GM21381 (cell line): ENCODE measurements at regions not wholly inside any gene's neighbourhood (a gene's known extent, or its start where the extent isn't known, plus 50 kb on each side); places are given as distances from the start of the nearest gene placed in this dataset.
"Not testable (repeated sequence)": the region's sequence is repeated elsewhere in the genome, so short reads cannot be mapped to it uniquely, and the experiment has no call there.

Experiments
- ATAC-seq: cut with Tn5 transposase; IDR thresholded peaks from one replicate; pipeline ENCODE4 v1.9.1; 2021; ENCODE audit warnings: mild to moderate bottlenecking, moderate library complexity; ENCODE audit not compliant: unreplicated experiment

DNA sequence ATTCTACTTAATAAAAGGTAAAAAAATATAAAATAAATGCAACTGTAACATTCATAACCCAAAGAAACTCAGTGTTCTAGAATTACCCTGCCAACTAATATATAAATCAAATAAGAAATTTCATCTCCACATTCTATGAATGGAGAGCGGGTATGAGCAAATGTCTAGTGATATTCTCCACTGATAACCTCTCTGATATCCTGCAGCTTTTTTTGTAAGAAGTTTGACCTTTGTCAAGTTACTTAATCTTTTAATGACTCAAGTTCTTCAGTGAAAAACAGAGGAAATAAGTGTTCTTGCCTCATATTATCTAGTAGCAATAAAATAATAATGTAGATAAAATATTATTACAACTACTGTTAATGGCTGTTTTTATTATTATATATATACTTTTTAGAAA is 1275.6 kb upstream of the CDH9 start:
- ATAC-seq: no peak

DNA sequence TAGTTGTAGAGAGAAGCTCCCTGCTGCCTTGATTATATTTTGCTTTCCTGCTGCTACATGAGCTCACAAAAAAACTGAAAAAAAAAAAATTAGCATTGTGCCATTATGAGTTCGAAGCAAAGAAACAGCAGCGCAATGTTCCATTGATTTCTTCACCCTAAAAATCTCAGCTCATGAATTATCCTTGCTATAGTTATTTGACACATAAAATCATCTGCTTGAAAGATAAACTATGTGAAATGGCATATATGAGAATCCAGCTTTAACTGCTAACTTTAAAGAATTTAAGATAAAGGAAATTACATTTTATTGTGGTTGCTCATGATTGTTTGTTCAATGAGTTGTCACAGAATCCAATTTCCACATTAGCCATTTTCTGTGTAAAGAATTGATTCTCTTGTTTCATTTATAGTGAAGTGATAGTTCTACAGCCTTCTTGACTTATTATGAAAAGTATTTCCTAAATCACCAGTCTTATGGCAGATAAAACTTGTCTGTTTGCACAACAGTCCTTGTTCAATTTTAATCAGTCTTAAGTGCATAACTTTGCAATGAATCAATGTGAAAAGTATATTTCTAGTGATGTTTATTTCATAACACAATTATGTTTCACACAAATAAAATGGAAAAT is 1275.0 kb upstream of the CDH9 start:
- ATAC-seq: no peak

DNA sequence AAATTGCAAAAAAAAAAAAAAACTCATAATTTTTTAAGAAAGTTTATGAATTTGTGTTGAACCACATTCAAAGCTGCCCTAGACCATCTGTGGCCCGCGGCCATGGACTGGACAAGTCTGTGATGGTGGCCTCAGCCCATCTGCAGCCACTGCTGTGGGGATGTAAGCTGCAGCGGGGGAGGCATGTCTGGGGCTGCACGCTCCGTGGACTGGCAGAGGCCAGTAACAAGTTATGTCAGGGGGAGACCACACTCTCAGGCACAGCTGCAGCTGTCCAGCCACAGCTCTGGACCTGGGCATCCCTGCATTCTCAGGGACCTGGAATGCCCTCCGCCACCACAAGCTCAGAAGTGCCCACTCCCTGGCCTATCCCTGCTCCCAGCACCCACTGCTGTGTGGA is 1272.3 kb upstream of the CDH9 start:
- no peak for ATAC-seq

DNA sequence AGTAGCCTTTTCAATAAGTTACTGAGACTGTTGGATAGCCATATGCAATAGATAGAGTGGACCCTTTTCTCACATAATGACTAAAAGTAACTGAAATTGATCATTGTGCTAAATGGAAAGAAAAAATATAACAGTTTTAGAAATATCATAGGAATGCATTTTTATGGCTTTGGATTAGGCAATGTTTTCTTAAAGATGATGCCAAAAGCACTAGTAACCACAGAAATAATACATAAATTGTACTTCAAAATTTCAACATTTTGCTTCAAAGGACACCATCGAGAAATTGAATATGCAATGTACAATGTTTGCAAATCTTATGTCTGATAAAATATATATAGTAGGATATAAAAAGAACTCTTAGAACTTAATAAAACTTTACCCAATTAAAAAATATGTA is 1267.5 kb upstream of the CDH9 start:
- no peak for ATAC-seq

DNA sequence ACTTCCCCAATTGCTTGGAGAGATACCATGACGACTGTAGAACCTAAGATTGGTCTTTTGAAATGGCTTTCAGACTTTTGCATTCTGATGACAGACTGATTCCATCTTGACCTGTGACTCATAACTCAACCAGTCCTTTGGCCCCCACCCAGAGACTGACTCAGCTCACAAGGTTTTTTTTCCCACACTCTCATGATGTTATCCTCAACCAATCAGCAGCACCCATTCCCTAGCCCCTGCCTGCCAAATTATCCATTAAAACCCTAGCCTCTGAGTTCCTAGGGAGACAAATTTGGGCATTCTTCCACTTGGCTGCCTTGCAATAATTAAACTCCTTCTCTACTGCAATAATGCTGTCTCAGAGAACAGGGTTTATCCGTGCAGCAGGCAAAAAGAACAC is 1263.3 kb upstream of the CDH9 start:
- ATAC-seq: no peak

DNA sequence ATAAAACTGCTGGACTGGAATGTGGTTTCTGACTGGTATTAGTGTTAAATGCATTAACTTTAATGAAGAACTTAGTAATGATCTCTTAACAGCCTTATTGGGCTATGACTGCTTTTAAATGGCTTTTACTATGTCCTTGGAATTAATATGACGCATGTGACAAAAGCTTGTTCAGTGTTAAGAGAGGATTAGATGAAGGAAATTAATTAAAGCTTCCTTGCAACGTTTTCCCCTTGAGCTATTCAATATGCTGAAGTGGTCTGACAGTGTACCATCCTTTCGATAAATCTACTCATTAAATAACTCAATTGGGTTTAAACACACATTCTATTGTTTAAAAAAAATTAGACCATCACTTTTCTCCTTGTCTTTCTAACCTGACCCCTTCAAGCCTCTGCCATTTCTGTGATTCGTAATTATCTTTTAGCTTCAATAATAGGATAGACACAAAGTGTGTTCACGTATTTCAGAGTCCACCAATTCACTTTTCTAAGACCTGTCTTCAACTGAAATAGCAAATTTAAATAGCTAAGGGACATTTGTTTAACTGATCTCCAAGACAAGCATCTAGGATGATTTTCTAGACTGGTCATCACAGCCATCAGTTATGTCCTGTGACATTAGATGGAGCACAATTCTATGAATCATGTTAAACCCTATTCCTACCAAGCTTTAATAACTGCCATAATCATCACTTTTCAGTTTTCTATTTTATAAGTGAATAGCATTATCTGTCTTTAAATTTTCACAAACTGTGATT is 1258.0 kb upstream of the CDH9 start:
- no peak for ATAC-seq

DNA sequence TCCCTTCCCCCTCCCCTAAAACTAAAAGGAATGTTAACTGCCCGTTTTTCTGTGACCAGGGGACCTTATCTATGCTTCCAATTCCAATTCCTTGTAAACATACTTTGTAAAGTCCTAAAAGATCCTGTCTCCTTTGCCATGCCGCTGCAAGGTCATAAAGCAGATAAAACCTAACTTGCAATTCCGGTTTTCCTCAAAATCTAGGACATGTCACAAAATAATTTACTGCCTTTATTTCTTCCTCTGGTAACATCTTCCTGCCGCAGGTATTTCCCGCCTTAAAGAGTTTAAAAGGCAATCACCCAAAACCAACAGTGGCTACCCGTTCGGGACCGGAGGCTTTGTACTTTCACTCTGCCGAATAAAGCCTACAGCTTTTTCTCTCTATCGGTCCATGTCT is 1248.6 kb upstream of the CDH9 start:
- ATAC-seq: not testable (repeated sequence)

DNA sequence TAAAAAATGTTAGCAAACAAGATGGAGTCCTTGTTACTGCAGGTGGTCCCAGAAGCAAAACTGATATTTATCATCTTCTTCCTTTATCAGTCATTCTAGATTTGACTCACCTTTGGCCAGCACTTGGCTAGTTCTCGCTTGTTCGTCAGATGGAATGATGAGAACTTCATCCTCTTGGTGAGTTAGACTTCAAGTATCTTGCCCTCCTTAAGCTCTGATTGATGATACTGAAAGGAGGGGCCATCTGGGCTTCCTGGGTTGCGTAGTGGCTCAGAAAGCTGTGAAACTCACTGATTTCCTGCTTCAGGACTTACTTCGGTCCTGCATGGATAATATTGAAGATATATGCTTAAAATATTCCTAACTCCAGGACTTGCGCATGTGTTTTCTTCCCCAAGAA is 1248.2 kb upstream of the CDH9 start:
- ATAC-seq: no peak

DNA sequence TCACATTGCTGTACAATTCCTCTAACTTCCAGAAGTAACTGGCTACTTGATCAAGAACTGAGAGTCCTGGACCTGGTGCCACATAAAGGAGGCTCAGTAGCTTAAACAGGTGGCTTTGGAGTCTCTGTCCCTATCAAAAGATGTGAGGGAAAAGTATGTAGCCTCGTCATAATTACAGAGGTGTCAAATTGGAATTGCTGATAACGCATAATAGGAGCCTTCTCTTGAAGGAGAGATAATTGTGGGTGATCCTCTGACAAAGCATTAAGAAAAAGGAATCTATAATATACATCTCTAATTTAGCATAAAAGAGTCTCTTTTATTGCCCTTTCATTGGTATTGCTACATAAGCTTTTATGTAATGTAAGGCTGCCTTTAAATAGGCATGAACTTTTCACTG is 1246.4 kb upstream of the CDH9 start:
- no peak for ATAC-seq

DNA sequence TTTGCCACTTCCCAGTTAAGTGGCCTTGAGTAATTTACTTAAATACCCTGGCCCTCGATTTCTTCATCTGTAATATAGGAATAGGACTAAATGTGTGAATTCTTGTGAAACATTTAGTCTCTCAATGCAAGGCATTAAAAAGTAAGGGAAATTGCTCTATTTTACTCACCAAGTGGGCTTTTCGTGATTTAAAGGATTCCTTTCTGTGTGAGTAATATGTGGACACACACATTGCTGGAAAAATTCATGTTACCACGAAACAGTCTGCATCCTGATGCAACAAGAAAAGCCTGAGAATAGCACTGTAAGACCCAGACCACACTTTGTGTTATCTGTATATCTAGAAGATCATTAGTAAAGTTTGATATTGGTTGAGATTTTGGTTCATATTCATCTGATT is 1243.0 kb upstream of the CDH9 start:
- ATAC-seq: no peak

DNA sequence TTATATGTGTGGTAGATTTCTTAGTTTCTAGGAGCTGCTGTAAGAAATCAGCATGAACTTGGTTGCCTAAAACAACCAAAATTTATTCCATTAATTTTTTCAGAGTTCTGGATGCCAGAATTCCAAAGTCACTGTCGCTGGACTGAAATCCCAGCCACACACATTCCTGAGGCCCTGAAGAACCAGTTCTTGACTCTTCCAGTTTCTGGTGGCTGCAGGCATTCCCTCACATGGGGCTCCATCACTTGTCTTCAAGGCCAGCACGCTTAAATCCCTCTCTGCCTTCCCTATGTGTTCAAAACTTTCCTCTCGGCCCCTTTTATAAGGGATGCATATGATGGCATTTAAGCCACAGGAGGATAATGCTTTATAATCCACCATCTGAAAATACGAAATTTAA is 1237.5 kb upstream of the CDH9 start:
- no peak for ATAC-seq

DNA sequence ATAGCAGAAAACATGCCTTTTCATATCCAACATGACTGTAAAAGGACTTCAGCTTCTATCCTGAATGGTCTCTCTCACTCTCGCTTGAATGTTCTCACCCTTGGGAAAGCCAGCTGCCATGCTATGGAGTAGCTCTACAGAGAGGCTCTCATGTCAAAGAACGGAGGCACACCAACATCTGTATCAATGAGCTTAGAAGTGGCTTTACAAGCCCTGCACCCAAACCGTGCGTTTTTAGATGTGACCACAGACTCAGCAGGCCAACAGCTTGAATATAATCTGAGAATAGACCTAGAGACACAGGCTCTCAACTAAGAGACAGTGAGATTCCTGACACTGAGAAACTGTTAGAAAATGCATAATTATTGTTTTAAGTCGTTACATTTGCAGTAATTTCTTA is 1231.6 kb upstream of the CDH9 start:
- ATAC-seq: no peak

DNA sequence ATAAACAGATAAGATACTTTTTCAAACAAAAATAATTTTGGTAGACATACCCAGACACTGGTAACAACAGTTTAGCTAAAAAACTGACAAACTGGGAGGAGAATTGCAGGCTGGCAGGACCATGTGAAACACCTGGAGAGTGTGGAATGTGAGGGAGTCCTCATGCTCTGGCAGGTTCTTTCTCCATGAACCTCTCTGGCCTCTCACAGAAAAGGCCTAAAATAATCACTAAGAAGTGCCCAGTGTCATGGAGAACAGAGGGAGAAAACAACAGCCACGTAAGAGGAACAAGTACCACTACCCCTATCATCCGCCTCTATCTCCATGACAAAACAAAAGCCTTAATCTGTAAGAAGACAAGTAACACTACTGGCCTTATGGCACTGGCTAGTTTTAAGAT is 1227.5 kb upstream of the CDH9 start:
- ATAC-seq: no peak

DNA sequence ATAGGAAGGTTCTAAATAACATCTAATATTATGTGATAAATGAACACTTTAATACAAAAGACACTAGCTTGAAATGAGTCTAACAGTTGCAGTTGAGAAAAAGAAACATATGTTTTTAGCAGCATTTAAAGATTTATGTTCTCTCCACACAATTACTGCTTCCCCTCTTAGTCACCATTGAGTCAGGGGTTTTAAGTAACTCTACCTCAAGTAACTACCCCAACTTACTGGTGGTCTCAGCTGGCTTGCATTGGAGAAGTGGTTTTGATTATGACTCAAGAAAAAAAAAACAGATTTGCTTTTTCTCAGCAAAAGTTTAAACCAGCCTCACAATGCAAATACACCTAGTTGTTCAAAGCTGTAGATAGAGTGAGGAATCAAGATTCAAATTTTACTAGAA is 1216.5 kb upstream of the CDH9 start:
- ATAC-seq: no peak

DNA sequence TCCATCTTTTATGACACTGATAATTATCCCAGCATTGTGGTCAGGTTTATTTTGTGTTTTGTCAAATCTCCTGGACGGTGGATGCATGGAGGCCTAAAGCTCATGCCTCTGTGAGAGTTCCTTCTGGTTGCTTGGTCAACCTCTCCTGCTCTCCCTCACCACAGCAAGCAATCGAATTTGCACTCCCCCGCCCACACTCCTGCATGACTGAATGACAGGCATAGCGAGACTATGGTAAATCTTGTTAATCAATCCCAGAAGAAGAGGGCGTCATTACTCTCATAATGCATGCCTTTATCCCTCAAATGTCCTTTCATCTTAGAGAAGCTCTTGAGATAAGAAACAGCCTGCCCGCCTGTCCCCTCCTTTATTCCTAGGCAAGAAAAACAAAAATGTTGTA is 1215.0 kb upstream of the CDH9 start:
- ATAC-seq: no peak

DNA sequence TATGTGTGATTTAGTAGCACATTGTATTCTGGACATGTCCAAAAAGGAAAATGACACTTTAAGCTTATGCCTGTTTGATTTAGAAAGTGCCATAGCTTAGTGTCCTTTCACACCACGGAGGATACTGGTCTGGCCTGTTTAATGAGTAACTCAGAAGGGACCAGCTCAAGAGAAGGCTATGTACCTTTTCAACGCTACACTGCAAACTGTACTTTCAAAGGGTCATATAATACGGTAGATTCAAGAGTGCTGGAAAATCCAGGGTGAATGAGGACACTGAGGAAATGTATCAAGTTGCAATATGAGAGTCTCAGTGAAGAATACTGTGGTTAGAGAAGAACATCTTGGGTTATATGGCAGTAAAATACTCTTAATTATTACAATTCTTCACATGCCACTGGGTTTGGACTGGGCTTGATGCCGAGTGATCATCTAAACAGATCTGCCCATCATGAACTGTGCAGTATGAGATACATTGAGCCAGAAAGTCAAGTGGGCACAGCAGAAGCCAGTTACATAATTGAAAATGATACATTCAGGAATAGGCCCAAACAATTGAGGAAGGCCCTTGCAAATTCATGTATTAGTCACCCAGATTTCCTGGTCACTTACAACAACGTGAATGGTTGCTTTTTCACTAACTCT is 1211.5 kb upstream of the CDH9 start:
- ATAC-seq: no peak

DNA sequence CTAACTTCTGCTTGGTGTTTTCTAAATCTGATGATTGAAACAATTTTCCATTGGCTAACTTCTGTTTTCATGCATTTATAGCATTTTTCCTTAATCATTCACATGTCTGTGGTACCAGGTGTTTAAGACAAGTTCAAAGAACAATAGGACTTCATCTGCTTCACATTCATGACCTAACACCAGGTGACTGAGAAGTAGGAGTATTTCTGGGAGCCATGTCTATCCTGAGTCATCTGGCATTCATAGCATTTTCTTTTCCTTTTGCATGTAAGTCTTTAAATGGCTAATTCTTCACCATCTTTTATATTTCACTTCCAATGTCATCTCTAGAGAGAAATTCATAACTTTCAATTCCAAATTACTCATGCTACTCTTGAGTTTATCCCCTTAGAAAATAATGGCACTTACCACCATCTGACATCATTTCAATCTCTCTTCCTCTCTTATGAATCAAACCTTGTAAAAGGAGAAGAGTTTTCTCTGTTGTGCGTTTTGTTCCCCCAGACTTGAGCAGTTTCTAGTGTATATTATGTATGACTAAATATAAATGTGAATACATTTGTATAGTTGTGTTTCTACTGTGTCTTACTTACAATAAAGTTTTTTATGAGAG is 1196.1 kb upstream of the CDH9 start:
- ATAC-seq: no peak

DNA sequence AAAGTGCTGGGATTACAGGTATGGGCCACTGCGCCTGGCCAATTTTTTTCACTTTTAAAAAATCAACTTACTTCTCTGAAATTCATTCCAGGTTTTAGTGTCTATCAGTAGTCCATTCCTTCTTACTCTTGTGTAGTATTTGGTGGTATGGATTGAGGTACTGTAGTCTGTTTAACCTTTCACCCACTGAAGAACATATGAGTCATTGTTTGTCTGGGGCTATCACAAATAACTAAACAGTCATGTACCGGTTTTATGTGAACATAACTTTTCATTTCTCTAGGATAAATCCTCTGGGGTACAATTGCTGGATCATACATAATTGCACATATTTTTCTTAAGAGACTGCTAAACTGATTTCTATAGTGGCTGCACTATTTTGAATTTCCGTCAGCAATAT is 1188.0 kb upstream of the CDH9 start:
- no peak for ATAC-seq

DNA sequence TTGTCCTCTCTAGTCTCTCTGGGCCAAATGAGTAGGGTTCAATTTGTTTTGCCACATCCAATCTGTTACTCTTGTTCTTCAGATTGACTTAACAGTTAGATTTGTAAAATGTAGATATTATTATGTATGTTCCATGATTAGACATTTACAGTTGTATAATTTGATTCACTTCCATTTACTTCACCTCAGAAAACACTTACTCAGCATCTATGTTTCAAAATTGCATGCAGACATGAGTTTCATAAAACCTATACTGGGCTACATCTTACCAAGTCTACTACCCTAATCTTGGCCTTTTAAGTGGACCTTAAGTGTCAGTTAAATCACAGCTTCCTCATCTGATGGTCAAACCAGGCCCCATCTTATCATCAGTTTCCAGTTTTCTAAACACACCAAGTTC is 1181.2 kb upstream of the CDH9 start:
- ATAC-seq: no peak

DNA sequence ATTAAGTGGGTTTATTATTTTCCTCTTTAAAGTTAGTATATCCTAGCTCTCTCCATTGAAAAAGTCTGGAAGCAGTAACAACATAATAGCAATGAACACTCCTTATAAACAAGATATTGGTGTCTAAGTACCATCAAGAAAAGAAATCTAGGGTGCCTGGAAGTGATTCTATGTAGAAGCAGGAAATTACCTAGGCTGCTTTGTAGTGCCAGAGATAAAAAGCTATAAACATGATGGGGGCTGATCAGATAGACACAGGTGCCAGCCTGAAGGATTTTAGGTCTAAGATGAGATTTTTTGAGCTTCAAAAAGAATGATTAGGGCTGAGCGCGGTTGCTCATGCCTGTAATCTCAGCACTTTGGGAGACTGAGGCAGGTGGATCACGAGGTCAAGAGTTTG is 1179.3 kb upstream of the CDH9 start:
- no peak for ATAC-seq

DNA sequence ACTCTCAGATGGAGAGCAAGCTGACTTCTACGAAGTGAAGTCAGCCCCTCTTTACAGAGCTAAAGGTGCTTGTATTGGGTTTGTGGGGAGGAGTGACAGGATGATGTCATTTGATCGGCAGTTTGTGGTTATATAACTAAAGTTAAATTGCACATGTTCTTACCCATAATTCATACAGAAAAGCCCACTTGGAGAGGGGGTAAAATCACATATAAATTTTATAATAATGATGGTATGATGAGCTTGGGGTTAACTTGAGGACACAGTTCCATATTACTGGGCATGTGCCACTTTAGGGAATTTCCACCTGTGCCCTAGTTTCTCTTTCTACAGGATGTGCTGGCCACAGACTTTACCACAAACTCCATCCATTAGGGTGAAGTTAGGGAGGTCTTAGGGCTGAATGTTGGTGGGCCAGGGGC is 1178.6 kb upstream of the CDH9 start:
- ATAC-seq: peak; percentile 70

DNA sequence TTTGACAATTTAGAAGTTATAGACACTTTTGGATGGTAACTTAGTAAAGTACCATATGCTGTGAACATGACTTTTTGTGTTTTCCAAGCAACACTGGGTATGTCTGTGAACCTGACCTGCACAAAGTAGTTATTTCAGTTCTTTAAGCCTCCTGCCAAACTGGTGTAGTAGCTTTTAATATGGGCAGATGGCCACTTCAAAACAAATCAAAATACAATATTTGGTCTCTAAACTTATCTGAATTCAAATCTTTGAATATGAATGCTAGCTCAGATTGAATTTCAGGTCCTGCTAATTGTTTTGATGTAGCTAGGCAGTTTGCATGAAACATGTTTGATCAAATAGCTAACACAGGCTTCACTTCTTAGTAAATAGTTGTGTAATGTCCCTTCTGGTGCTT is 1176.7 kb upstream of the CDH9 start:
- ATAC-seq: no peak
